Omental fat pad (tissue), 3 donors: ENCODE measurements at regions not wholly inside any gene's neighbourhood (a gene's known extent, or its start where the extent isn't known, plus 50 kb on each side); places are given as distances from the start of the nearest gene placed in this dataset.

Source experiments
- ATAC-seq: fragments of 150-250 bp; one replicate; pipeline ENCODE4 v1.9.1; 2016; ENCODE audit warnings: mild to moderate bottlenecking, moderate library complexity; ENCODE audit not compliant: low FRiP score
- DNase-seq: peaks from one replicate; pipeline ENCODE4 v3.0.0-alpha.2; 2019; ENCODE audit warnings: low spot score
- CTCF ChIP-seq, 3 donors: fragments of 450-650 bp; IDR thresholded peaks; one replicate each; pipeline ENCODE4 v1.5.1; 2016 to 2017; ENCODE audit warnings: antibody characterized with exemption in 3 of 3, mild to moderate bottlenecking in 3 of 3, moderate library complexity in 2 of 3

DNA sequence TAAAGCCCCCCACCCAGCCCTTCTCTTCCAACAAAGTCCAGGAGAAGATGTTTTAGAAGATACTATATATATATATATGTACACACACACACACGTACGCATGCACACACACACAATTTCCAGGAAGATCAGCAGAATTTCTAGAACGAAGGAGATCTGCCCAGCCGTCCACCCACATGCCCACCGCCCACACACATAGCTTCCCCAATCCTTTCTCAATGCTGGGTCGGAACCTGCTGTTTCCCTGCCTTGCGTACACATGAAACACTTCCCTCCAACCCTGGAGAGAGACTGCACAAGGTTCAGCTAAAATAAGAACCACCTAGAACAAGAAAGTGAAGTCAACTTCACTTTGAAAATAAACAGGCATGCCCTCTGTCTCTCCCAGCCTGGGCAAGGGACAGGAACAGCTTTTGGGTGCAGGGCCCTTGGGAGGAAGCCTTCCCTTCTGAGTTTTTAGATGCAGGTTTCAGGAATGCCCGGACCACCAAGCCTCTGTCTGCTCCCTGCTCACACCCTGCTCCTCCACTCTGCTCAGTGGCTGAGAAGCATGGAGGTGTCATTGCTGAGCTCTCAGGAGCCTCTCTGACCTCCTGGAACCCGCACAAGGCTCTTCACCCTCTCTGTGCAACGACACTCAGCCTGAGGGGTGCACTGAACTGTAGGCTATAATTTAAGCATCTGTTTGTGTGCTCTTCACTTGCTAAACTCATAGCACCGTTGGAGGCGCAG, 149.4 kb downstream of the C5orf15 start:
- TF ChIP-seq CTCF (IDR thresholded peaks at IDR 0.05) = no peak
- DNase-seq (no peak), ATAC-seq (no peak)

- peak; percentile 38 for DNase-seq
- TF ChIP-seq CTCF (IDR thresholded peaks at IDR 0.05) = no peak
- peak; percentile 80 for ATAC-seq
These were observed 150.4 kb downstream of the C5orf15 start for GRCh38 chr5:133818031-133818431.

GRCh38 chr5:133817456-133817855, 151.0 kb downstream of the C5orf15 start:
- ATAC-seq (no peak), DNase-seq (no peak)
- no peak for TF ChIP-seq CTCF (IDR thresholded peaks at IDR 0.05)

GRCh38 chr5:133816791-133817190, 151.6 kb downstream of the C5orf15 start:
- DNase-seq = no peak
- no peak for ATAC-seq
- TF ChIP-seq CTCF (IDR thresholded peaks at IDR 0.05) = no peak

GRCh38 chr5:133814152-133814551, 154.3 kb downstream of the C5orf15 start:
- TF ChIP-seq CTCF (IDR thresholded peaks at IDR 0.05) = no peak
- DNase-seq (no peak), ATAC-seq (no peak)

DNA sequence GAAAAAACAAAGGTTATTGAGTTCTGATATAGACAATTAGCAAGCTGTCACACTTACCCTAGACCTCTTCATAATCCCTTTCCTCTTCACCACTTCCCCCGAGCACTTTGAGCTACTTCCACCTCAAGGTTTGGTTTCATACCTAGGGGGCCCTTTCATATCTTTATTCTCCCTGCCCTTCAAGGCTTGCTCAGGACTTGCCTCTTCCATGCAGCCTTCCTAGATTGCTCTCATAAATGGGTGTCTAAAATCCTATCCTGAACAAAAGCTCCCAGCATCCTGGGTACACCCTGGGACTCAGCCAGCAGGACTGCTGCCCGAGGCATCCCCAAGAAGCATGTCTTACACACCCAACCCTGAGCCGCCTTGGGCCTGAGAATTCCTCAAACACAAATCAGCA, 157.3 kb downstream of the C5orf15 start:
- ATAC-seq (no peak), DNase-seq (no peak)
- TF ChIP-seq CTCF (IDR thresholded peaks at IDR 0.05) = no peak

DNA sequence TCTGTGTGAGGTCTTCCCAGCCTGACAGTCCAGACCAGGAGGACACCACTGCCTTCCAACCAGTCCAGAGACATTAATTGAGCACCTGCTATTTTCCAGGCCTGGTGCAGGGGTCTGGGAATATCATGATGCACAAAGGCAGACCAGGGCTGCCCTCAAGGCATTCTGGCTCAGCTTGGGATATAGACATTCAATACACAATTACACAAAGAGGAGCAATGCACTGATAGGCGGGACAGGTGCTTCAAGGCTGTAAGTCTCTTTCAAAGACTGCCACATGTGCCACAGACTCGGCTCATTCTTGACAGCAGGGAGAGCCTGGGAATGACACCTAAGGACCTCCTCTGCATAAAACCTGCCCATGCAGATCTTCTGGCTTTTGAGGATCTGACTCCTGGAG, 158.6 kb downstream of the C5orf15 start:
- no peak for DNase-seq
- TF ChIP-seq CTCF (IDR thresholded peaks at IDR 0.05) = no peak
- ATAC-seq = no peak
